IPS-18a (cell line): ENCODE measurements at regions not wholly inside any gene's neighbourhood (a gene's known extent, or its start where the extent isn't known, plus 50 kb on each side); places are given as distances from the start of the nearest gene placed in this dataset.

Experiments used
- H3K27ac ChIP-seq: one replicate; pipeline ENCODE4 v1.5.1; 2013; ENCODE audit warnings: low read length
- H3K27me3 ChIP-seq: one replicate; pipeline ENCODE4 v1.6.1; 2013; ENCODE audit warnings: mild to moderate bottlenecking, low read length; ENCODE audit not compliant: control insufficient read depth, insufficient read depth
- H3K36me3 ChIP-seq: one replicate; pipeline ENCODE4 v1.6.1; 2013; ENCODE audit warnings: low read depth, low read length; ENCODE audit not compliant: control insufficient read depth
- H3K4me1 ChIP-seq: one replicate; pipeline ENCODE4 v1.6.1; 2013; ENCODE audit warnings: low read depth, low read length; ENCODE audit not compliant: control insufficient read depth
- H3K4me3 ChIP-seq: one replicate; pipeline ENCODE4 v1.5.1; 2013; ENCODE audit warnings: low read length
- H3K9ac ChIP-seq: one replicate; pipeline ENCODE4 v1.6.1; 2013; ENCODE audit warnings: mild to moderate bottlenecking, low read length, moderate library complexity
- H3K9me3 ChIP-seq: one replicate; pipeline ENCODE4 v1.6.1; 2013; ENCODE audit warnings: low read depth, low read length; ENCODE audit not compliant: control insufficient read depth

DNA sequence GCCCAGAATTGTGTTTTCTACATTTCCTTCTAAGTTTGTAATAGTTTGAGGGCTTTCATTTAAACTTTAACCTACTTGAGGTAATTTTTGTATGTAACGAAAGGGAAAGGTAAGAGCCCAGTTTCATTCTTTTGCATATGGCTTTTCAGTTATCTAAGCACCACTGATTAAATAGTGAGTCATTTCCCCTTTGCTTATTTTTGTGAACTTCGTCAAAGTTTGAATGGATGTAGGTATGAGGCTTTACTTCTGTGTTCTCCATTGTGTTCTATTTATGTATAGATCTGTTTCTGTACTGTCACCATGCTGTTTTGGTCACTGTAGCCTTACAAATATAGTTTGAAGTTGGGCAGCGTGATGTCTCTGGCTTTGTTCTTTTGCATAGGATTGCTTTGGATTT lies 944.8 kb upstream of the CNTNAP5 start:
- no peak overlapping the region for H3K9ac ChIP-seq
- no peaks in the 10 kb centered on the region for H3K9me3 ChIP-seq
- H3K27ac ChIP-seq, result no peak overlapping the region
- H3K4me1 ChIP-seq, result no peaks in the 10 kb centered on the region
- H3K4me3 ChIP-seq, result no peak overlapping the region
- H3K27me3 ChIP-seq, result no peaks in the 10 kb centered on the region
- no peaks in the 10 kb centered on the region for H3K36me3 ChIP-seq

- no peaks in the 10 kb centered on the region for H3K36me3 ChIP-seq
- H3K9me3 ChIP-seq, result no peaks in the 10 kb centered on the region
- no peaks in the 10 kb centered on the region for H3K4me1 ChIP-seq
- no peak overlapping the region for H3K27ac ChIP-seq
- no peak overlapping the region for H3K4me3 ChIP-seq
- H3K9ac ChIP-seq, result no peak overlapping the region
- no peaks in the 10 kb centered on the region for H3K27me3 ChIP-seq
Observed at GRCh38 chr2:123085484-123085883, 939.6 kb upstream of the CNTNAP5 start.

- Histone ChIP-seq H3K4me3 (no peak overlapping the region), H3K27ac (no peak overlapping the region), H3K36me3 (no peaks in the 10 kb centered on the region), H3K27me3 (no peaks in the 10 kb centered on the region), H3K4me1 (no peaks in the 10 kb centered on the region), H3K9ac (no peak overlapping the region), H3K9me3 (no peaks in the 10 kb centered on the region)
Observed at GRCh38 chr2:123086613-123087385, 938.3 kb upstream of the CNTNAP5 start.

- H3K36me3 ChIP-seq, result no peaks in the 10 kb centered on the region
- no peak overlapping the region for H3K9ac ChIP-seq
Observed at GRCh38 chr2:123091471-123091870, 933.6 kb upstream of the CNTNAP5 start.

DNA sequence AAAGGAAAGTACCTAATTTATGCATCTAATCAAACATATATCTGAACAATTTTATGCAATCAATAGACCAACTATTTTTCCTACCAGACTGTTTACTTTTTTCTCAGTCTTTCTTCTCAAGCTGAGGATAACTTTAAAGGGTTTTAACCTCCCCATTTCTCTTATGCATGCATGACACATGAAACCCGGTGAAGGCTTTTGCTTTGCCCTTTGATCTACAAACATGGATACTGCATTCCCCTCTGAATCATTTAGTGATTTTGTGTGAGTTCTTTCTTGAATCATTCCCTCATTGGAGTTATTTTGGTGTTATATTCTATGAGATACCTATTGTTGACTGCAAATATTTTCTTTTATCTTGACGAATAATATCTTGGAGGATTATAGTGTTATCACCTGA lies 931.9 kb upstream of the CNTNAP5 start:
- Histone ChIP-seq H3K36me3 (no peaks in the 10 kb centered on the region), H3K27me3 (no peaks in the 10 kb centered on the region), H3K27ac (no peak overlapping the region), H3K4me1 (no peaks in the 10 kb centered on the region), H3K9me3 (no peaks in the 10 kb centered on the region), H3K4me3 (no peak overlapping the region), H3K9ac (no peak overlapping the region)

More at GRCh38 chr2:123091471-123091870, 933.6 kb upstream of the CNTNAP5 start:
- no peaks in the 10 kb centered on the region for H3K27me3 ChIP-seq
- no peak overlapping the region for H3K27ac ChIP-seq
- H3K9me3 ChIP-seq, result no peaks in the 10 kb centered on the region
- no peaks in the 10 kb centered on the region for H3K4me1 ChIP-seq
- H3K4me3 ChIP-seq, result no peak overlapping the region

DNA sequence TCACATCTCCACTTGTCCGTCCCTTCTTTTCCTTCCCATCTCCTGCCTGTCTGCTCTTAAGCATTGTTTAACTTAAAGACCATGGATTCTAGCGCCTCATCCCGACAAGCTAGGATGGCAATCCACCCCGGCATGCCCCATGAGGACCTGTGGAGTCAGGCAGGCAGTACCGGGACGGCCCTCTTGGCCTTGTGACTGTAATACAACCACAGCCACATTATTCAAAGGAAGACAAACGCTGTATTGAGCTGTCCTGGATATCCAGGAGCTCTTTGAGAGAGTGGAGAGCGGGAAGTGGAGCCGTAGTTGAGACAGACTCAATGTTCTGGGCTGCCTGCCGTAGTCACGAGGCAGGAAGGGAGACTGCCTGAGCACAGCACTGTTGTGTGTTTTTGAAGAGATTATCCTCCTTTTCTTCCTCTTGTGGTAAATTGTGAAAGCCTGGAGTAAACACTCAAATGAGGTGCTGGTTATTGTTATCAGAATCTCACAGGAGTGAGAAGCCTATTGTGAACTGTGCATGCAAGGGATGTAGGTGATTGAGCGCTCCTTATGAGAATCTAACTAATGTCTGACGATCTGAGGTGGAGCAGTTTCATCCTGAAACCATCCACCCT lies 929.8 kb upstream of the CNTNAP5 start:
- no peak overlapping the region for H3K4me3 ChIP-seq
- H3K9ac ChIP-seq, result no peak overlapping the region
- no peaks in the 10 kb centered on the region for H3K27me3 ChIP-seq
- H3K9me3 ChIP-seq, result no peaks in the 10 kb centered on the region
- H3K4me1 ChIP-seq, result no peaks in the 10 kb centered on the region
- H3K27ac ChIP-seq, result no peak overlapping the region
- no peaks in the 10 kb centered on the region for H3K36me3 ChIP-seq

DNA sequence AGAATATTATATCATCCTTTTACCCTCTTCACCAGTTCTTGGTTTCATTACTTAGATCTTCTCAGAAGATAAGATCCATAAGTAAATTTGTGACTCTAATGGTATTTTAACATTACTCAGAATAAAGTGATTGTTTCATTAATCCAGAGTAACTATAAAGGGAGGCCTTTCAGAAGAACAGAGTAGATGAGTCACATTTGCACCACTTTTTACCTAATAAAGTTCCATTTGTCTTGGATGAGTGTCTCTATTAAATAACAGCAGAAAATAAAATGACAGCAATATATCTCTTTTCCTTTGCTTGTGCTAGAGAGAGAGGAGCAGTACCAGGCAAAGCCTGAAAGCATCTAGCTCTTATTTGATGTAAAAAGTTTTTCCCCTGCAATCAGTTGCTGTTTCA lies 926.5 kb upstream of the CNTNAP5 start:
- no peaks in the 10 kb centered on the region for H3K4me1 ChIP-seq
- no peak overlapping the region for H3K4me3 ChIP-seq
- H3K9me3 ChIP-seq, result no peaks in the 10 kb centered on the region
- H3K36me3 ChIP-seq, result no peaks in the 10 kb centered on the region
- no peak overlapping the region for H3K9ac ChIP-seq
- H3K27me3 ChIP-seq, result no peaks in the 10 kb centered on the region
- no peak overlapping the region for H3K27ac ChIP-seq

GRCh38 chr2:123101434-123101833 lies 923.7 kb upstream of the CNTNAP5 start:
- no peaks in the 10 kb centered on the region for H3K27me3 ChIP-seq
- H3K9me3 ChIP-seq, result no peaks in the 10 kb centered on the region
- no peaks in the 10 kb centered on the region for H3K36me3 ChIP-seq
- no peaks in the 10 kb centered on the region for H3K4me1 ChIP-seq
- H3K27ac ChIP-seq, result no peak overlapping the region
- no peak overlapping the region for H3K9ac ChIP-seq
- no peak overlapping the region for H3K4me3 ChIP-seq

DNA sequence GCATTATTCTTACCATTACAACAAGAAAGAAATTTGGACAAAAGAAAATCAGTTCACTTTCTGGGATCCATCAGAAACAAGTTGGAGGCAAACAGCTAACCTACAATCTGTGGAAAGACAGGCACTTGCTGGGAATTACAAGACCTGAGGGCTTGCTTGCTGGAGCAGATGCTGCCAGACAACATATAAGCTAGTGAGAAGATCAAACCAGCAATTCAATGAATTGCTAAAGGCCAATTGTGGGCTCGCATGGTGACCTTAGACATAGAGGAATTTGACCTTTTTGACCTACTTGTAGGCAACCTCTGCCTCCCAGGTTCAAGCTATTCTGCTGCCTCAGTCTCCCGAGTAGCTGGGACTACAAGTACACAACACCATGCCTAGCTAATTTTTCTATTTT lies 921.2 kb upstream of the CNTNAP5 start:
- Histone ChIP-seq H3K36me3 (no peaks in the 10 kb centered on the region), H3K27me3 (no peaks in the 10 kb centered on the region), H3K4me1 (no peaks in the 10 kb centered on the region), H3K4me3 (no peak overlapping the region), H3K9me3 (no peaks in the 10 kb centered on the region), H3K9ac (no peak overlapping the region), H3K27ac (no peak overlapping the region)

GRCh38 chr2:123116595-123116994 lies 908.5 kb upstream of the CNTNAP5 start:
- Histone ChIP-seq H3K9me3 (no peaks in the 10 kb centered on the region), H3K36me3 (no peaks in the 10 kb centered on the region), H3K27me3 (no peaks in the 10 kb centered on the region), H3K27ac (no peak overlapping the region), H3K4me1 (no peaks in the 10 kb centered on the region), H3K4me3 (no peak overlapping the region), H3K9ac (no peak overlapping the region)

- no peak overlapping the region for H3K4me3 ChIP-seq
- no peaks in the 10 kb centered on the region for H3K36me3 ChIP-seq
- no peaks in the 10 kb centered on the region for H3K4me1 ChIP-seq
- H3K27ac ChIP-seq, result no peak overlapping the region
- H3K9ac ChIP-seq, result no peak overlapping the region
- H3K9me3 ChIP-seq, result no peaks in the 10 kb centered on the region
- H3K27me3 ChIP-seq, result no peaks in the 10 kb centered on the region
Observed at GRCh38 chr2:123127236-123127635, 897.9 kb upstream of the CNTNAP5 start.

- no peaks in the 10 kb centered on the region for H3K27me3 ChIP-seq
- no peaks in the 10 kb centered on the region for H3K4me1 ChIP-seq
- H3K9ac ChIP-seq, result no peak overlapping the region
- H3K27ac ChIP-seq, result no peak overlapping the region
- no peaks in the 10 kb centered on the region for H3K36me3 ChIP-seq
- H3K4me3 ChIP-seq, result no peak overlapping the region
- H3K9me3 ChIP-seq, result no peaks in the 10 kb centered on the region
Observed at GRCh38 chr2:123128951-123129350, 896.1 kb upstream of the CNTNAP5 start.
